Type B pancreatic cell (in vitro differentiated cells): ENCODE measurements at regions not wholly inside any gene's neighbourhood (a gene's known extent, or its start where the extent isn't known, plus 50 kb on each side); places are given as distances from the start of the nearest gene placed in this dataset.

Experiments
- DNase-seq: peaks from one replicate; pipeline ENCODE4 v3.0.0; 2021; ENCODE audit warnings: mixed read lengths; ENCODE audit not compliant: unreplicated experiment; ENCODE audit errors: extremely low spot score
- H3K27ac Mint-ChIP-seq: 2 replicates; pipeline ENCODE4 v1.8.0; 2021; ENCODE audit warnings: mild to moderate bottlenecking, mixed read lengths
- H3K27me3 Mint-ChIP-seq: 2 replicates; pipeline ENCODE4 v1.8.0; 2021; ENCODE audit warnings: mixed read lengths
- H3K36me3 Mint-ChIP-seq: 2 replicates; pipeline ENCODE4 v1.8.0; 2021; ENCODE audit warnings: mixed read lengths
- H3K4me1 Mint-ChIP-seq: one replicate; pipeline ENCODE4 v1.8.0; 2021; ENCODE audit warnings: mixed read lengths; ENCODE audit not compliant: unreplicated experiment
- H3K4me3 Mint-ChIP-seq: 2 replicates; pipeline ENCODE4 v1.8.0; 2021; ENCODE audit warnings: mild to moderate bottlenecking, mixed read lengths
- H3K9me3 Mint-ChIP-seq: 2 replicates; pipeline ENCODE4 v1.8.0; 2021; ENCODE audit warnings: mixed read lengths
- TF ChIP-seq, protein P1 (sequence below): fragments of 200-600 bp; sonication (generic); conservative IDR thresholded peaks from 2 replicates; pipeline ENCODE4 v1.5.0; 2021; ENCODE audit warnings: antibody characterized with exemption, mild to moderate bottlenecking

DNA sequence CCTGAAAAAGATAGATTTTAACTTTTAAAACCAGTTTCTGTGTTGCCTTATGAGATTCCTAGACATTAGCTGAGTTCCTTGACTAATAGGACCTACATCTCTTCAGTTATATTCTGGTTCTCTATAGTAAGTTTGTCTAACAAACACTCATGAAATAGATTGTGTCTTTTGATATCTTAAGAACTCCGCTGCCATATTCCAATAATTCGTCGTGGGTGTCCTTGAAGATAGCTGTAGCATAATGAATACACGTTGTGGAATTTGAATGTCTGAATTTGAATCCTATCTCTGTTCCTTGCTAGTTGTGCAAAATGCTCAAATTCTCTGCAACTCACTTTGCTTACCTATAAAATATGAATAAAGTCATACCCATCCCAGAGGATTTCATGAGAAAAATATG, 176.8 kb upstream of the COL3A1 start:
- Mint-ChIP-seq H3K27ac (no peak overlapping the region), H3K4me3 (no peak overlapping the region), H3K4me1 (no peaks in the 10 kb centered on the region), H3K9me3 (peaks cover 6% of the 10 kb centered on the region), H3K36me3 (no peaks in the 10 kb centered on the region), H3K27me3 (no peaks in the 10 kb centered on the region)
- no peak for DNase-seq
- TF ChIP-seq, protein P1, sequence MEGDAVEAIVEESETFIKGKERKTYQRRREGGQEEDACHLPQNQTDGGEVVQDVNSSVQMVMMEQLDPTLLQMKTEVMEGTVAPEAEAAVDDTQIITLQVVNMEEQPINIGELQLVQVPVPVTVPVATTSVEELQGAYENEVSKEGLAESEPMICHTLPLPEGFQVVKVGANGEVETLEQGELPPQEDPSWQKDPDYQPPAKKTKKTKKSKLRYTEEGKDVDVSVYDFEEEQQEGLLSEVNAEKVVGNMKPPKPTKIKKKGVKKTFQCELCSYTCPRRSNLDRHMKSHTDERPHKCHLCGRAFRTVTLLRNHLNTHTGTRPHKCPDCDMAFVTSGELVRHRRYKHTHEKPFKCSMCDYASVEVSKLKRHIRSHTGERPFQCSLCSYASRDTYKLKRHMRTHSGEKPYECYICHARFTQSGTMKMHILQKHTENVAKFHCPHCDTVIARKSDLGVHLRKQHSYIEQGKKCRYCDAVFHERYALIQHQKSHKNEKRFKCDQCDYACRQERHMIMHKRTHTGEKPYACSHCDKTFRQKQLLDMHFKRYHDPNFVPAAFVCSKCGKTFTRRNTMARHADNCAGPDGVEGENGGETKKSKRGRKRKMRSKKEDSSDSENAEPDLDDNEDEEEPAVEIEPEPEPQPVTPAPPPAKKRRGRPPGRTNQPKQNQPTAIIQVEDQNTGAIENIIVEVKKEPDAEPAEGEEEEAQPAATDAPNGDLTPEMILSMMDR, result no peak

DNA sequence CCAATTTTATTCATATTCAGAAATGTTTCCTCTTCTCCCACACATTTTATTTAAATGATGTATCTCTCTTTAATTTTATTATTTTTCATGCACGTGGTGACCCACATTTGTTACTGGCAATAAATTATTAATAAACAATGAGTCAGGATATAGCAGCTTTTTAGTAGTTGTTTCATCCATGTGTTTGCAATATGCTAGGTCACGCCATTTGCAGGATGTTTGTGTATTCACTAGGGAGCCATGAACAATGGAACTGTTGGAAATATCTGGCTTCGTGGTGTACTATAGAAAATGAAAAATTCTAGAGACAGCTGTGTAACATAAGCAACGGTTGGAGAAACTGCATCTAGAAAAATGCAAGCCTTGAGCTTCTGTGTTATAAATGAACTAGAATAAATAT, 176.0 kb upstream of the COL3A1 start:
- no peak for DNase-seq
- Mint-ChIP-seq H3K27ac (no peak overlapping the region), H3K4me1 (no peaks in the 10 kb centered on the region), H3K36me3 (no peaks in the 10 kb centered on the region), H3K4me3 (no peak overlapping the region), H3K9me3 (peaks cover 6% of the 10 kb centered on the region), H3K27me3 (no peaks in the 10 kb centered on the region)
- TF ChIP-seq, protein P1, result no peak

DNA sequence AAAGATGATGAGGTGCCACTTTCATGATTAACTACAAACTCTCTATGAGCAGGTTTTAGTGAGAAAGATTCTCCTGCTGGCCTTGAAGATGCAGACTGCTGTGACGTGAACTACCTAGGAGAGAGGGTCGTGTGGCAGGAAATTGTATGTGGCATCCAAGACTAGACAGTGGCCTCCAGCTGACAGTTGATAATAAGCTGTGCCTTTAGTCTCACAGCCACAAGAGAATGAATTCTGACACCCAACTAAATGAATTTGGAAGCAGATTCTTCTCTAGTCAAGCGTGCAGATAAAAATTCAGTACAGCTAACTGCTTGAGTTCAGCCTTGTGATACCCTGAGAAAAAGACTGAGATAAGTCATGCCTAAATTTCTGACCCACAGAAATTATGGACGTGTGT, 169.0 kb upstream of the COL3A1 start:
- Mint-ChIP-seq H3K4me1 (no peaks in the 10 kb centered on the region), H3K36me3 (no peaks in the 10 kb centered on the region), H3K4me3 (no peak overlapping the region), H3K27me3 (no peaks in the 10 kb centered on the region), H3K9me3 (peaks cover 10% of the 10 kb centered on the region), H3K27ac (no peak overlapping the region)
- no peak for DNase-seq
- TF ChIP-seq, protein P1, result no peak

DNA sequence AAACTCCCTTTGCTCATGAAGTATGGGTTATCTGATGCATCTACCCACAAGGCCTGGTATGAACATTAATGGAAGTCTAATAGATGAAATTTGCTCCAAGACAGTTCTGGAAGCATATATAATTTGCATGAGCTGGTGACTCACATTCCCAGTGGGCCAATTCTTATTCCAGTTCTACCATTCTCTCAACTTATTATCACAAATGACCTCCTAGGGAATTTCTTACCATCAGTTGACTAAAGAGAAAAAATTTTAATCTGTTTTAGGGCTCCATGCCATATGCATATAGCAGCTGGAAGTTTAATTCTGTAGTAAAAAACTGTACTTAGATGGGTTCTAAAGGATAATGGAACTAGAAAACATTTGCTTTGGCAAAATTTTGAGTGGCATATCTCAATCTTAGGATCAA, 165.2 kb upstream of the COL3A1 start:
- Mint-ChIP-seq H3K4me3 (no peak overlapping the region), H3K27me3 (no peaks in the 10 kb centered on the region), H3K36me3 (no peaks in the 10 kb centered on the region), H3K9me3 (peaks cover 4% of the 10 kb centered on the region), H3K4me1 (no peaks in the 10 kb centered on the region), H3K27ac (no peak overlapping the region)
- DNase-seq, result no peak
- TF ChIP-seq, protein P1, result no peak

DNA sequence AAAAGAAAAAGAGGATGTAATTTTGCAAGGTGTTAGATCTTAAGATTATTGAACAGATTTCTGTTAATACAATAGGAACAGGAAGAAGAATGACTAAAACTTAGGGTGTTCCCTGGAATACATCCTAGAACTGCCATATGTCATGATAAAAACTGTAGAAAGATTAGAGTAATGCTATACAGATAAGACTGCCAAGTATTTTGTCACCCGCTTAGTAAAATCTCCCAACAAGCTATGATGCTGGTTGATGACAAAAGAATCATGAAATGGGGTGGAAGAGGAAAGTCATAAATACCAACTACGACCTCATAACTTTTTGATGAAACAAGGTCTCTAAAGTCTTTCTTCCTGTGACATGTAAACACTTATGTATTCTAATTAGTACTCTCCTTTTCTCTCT, 163.6 kb upstream of the COL3A1 start:
- Mint-ChIP-seq H3K4me1 (no peaks in the 10 kb centered on the region), H3K36me3 (no peaks in the 10 kb centered on the region), H3K4me3 (no peak overlapping the region), H3K27me3 (no peaks in the 10 kb centered on the region), H3K27ac (no peak overlapping the region), H3K9me3 (no peaks in the 10 kb centered on the region)
- TF ChIP-seq, protein P1, result no peak
- no peak for DNase-seq

DNA sequence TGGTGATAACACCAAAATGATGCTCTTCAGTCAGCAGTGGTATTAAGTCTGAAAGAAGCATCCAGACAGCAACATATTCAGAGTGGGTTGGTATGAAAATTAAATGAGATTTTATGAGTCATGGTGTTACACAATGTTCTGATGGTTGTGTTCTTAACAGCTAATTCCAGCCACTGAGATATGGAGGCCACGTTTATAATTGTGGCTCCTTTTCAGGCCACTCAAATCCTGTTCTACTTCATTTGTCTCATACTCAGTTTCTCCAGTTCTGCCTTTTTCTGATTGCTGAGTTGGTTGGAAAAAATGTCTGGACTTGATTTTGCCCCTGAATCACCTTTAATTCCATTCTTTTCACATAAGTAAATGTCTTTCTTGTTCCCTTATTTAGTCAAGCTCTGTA, 162.7 kb upstream of the COL3A1 start:
- H3K27me3 Mint-ChIP-seq, result no peaks in the 10 kb centered on the region
- no peak overlapping the region for H3K4me3 Mint-ChIP-seq
- H3K27ac Mint-ChIP-seq, result no peak overlapping the region
- no peaks in the 10 kb centered on the region for H3K9me3 Mint-ChIP-seq
- no peaks in the 10 kb centered on the region for H3K4me1 Mint-ChIP-seq
- no peak for DNase-seq
- no peaks in the 10 kb centered on the region for H3K36me3 Mint-ChIP-seq
- TF ChIP-seq, protein P1, result no peak
